COLO668 (cell line): ENCODE measurements at regions not wholly inside any gene's neighbourhood (a gene's known extent, or its start where the extent isn't known, plus 50 kb on each side); places are given as distances from the start of the nearest gene placed in this dataset.

Experiments used
- DNase-seq: peaks from one replicate; lab custom pipeline; 2025; ENCODE audit not compliant: unreplicated experiment; lab: John Stamatoyannopoulos, UW

DNA sequence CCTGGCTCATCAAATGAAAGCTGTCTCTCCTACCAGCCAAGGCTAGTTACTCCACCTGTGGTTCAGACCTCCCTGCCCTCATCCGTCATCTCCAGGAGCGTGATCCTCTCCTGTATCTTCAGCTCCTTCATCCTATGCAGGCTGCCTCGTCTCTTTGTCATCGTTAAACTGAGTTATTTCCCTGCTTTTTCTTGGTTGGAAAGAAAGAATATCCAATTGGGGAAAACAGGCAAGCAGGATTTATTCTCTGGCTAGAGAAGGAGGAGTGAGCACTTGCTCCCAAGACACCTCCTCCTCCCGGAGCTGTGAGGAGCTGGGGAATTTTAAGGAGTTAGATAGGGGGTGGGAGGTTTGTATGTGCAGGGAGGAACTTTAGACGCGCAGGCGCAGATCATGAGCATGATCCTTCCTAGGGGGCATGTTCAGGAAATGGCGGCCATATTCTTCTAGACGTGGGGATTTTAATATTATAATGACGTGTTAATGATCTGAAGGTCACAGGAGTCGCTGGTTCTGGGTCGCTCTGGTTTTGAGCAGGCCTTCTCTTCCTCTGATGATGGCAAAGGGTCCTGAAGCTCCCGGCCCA is 156.4 kb upstream of the KL start:
- no peak for DNase-seq

GRCh38 chr13:32861304-32861703 is 154.9 kb upstream of the KL start:
- DNase-seq: no peak

DNA sequence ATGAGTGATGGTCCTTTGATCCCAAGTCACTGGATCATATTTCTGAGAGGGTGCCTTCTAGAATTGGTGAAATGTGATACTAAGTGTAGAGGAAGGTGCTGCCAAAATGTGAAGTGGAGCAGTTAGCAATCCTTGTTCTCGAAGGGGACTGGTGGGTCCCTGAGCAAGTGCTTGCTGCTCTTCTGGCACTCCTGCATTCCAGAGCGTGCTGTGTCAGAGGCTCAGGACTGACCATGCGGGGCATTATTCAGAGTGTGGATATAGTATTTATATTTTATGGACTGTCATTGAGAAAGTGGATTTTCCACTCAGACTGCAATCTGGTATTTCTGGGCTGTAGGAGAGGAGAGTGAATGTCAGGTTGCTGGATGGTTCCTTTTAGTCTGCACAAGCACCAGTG is 152.6 kb upstream of the KL start:
- no peak for DNase-seq

GRCh38 chr13:32866921-32867320 is 149.3 kb upstream of the KL start:
- DNase-seq: no peak

DNA sequence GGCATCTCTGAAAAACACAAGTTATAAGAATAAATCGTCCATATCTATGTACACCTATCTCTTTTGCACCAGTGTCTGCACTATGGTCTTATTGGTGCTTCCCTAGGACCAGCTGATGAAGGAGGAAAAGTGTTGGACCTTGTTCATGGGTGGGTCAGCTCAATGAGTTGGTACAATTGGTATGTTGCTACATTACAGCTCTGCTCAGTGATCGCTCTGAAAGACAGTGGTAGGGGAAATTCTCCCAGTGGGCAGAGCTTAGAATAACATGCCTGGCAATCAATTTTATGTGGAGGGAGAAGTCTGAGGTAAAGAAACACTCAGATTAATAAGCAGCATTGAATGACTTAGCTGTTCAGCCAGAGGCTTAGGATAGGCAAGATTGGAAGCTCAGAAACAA is 138.7 kb upstream of the KL start:
- DNase-seq: no peak

GRCh38 chr13:32878163-32878562 is 138.1 kb upstream of the KL start:
- no peak for DNase-seq

GRCh38 chr13:32880636-32881035 is 135.6 kb upstream of the KL start:
- no peak for DNase-seq

DNA sequence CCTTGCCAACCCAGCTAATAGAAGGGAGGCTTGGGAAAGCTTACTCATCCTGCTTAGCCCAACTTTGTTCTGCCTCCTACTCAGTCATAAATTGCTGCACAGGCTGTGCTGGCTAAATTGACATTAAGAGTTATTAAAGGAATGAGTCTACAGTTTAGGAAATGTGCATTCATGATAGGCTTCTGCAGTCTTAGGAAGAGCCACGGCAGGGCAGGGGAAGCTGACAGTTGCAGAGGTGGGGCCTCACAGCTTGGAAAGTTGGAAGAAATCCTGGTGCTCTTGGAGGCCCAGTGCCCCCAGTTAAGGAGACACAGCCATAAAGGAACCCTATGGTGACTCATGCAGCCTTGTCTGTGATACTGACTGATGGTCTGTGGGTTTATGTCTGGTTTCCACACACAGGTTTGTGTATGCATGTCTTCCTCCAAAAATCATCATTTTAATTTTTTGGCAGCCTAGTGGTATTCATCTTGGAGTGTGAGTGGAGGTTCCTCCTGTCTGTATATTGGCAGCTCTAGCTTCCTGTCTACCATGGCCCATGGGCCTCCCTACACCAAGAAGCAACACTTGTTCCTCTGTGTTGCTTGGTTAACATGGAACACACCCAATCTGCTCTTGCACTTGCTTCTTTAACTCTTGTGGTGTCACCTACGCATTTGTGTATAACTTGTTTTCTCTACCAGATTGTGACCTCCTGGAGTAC is 135.0 kb upstream of the KL start:
- no peak for DNase-seq

GRCh38 chr13:32881777-32882145 is 134.5 kb upstream of the KL start:
- DNase-seq: peak; percentile 50

DNA sequence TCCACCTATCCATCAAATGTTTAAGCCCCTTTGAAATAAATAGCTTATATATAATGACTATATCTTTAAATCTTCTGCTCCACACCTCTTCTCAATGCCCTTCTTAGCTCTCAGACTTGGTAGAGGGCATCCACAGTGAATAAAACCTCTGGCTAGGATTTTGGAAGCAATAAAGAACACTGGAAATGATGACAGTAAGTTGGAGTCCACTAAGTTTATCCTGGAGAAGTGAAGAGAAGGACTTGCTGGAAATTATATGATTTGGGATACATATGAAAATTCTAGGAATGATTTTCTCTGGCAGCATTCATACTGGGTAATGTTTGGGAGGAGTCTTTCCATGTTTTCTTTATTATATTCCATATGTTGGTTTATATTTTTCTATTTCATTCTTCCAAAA is 133.5 kb upstream of the KL start:
- no peak for DNase-seq

DNA sequence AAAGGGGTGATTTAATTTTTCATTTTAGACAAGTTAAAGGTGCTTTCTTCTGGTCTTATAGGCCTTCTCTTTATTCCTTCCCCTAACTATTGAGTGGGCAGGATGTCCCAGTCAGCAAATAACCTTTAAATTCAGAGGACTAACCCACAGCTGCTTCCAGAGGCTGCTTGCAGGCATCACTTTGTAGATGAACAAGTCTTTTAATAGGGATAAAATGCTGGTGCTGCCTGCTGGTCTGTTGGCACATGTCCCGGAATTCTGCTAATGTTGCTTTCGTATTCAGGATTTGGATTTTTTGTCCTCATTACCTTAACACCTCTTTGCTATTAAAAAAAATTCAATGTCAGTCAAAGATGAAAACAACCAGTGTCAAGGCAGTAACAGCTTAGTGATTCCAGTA is 132.7 kb upstream of the KL start:
- peak; percentile 56 for DNase-seq

DNA sequence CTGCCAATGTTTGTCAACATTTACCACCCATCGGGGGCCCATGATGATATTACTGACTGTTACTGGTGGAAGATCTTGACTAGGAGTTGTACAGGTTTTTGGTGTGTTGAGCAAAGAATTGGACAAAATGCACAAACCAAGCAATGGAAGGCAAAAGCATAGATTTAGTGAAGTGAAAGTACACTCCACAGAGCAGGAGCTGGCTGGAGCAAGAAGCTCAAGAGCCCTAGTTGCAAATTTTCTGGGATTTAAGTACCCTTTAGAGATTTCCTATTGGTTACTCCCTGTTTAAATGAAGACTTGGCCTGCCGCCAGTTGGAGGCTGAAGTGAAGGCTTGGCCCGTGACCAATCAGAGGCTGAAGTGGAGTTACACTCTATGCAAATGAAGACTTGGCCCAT is 128.6 kb upstream of the KL start:
- no peak for DNase-seq

- DNase-seq: no peak
These were observed 126.1 kb upstream of the KL start for GRCh38 chr13:32889986-32890565.

DNA sequence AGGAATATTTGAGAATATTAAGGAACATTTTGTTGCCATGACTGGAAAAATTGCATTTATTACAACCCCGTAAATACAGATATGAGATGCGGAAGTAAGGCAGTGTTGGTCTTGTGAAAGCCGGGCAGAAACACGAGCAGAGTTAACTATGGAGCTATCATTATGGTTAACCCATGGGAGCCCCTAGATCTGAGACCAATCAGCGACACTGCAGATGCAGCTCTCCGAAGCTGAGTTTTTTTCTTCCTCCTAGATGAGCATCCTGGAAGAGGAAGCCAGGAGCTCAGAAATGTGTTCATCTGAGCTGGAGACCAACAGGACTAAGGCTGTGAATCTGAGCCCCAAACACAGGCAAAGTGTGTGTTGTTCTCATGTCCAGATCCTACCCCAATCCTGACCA is 123.0 kb upstream of the KL start:
- DNase-seq: no peak

DNA sequence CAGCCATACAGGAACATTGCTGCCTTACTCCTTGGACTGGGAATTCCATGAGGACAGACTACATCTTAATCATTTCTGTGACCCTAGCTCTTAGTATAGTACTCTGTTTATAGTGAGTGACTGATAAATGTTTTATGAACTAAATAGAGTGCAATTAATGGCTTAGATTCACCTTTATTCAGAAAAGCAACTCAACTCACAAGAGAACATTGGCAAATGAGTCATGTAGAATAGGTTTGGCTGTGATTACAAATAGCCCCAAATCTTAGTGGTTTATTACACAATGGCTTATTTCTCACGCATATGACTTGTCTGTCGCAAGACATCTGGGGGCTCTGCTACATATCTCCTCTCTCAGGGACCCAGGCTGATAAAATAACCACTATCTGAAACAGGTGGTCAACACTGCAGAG is 121.6 kb upstream of the KL start:
- DNase-seq: no peak

- no peak for DNase-seq
These were observed 120.9 kb upstream of the KL start for GRCh38 chr13:32895296-32895695.

GRCh38 chr13:32897296-32897695 is 118.9 kb upstream of the KL start:
- no peak for DNase-seq

DNA sequence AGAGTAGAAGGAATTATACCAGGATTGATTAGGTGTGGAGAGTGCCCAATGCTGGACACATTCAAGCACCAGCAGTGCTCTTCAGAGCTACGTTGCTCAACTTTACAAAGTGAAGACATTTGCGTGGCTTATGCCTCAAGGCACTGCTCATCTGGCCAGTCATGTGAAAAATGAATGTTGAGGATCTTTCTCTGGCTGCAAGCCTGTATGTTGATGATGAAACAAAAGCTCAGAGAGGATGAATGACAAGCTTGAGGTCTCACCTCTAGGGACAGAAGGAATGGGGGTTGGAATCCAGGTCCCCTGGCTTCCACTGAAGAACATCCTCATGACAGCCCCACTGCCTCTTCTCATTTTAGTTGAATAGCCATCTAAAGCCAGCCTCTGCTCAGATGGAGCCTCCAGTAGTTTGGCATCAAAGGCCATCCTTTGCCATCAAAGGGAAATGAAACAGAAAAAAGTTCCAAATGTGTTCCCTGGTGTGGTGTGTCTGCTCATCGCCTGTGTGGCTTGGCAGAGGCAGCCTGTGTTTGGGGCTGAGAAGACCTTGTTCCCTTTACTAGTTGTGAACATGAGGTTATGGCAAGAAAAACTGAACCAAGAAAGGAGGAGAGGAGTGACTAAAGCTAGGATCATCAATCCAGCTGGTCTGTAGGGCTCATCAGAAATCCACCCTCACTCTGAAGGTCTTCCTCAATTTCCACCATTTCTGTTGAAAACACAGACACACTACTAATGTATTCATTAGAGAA is 114.0 kb upstream of the KL start:
- DNase-seq: no peak

GRCh38 chr13:32902874-32903273 is 113.3 kb upstream of the KL start:
- DNase-seq: no peak

GRCh38 chr13:32903720-32904119 is 112.5 kb upstream of the KL start:
- DNase-seq: no peak

GRCh38 chr13:32904266-32904665 is 112.0 kb upstream of the KL start:
- no peak for DNase-seq
